GM18502 (cell line): ENCODE measurements at regions not wholly inside any gene's neighbourhood (a gene's known extent, or its start where the extent isn't known, plus 50 kb on each side); places are given as distances from the start of the nearest gene placed in this dataset.
"Not testable (repeated sequence)": the region's sequence is repeated elsewhere in the genome, so short reads cannot be mapped to it uniquely, and the experiment has no call there.

Experiments
- ATAC-seq: cut with Tn5 transposase; IDR thresholded peaks from one replicate; pipeline ENCODE4 v1.9.1; 2021; ENCODE audit warnings: mild to moderate bottlenecking; ENCODE audit not compliant: unreplicated experiment, poor library complexity

GRCh38 chr2:41027095-41027494, 575.2 kb upstream of the SLC8A1 start:
- no peak for ATAC-seq

GRCh38 chr2:41031282-41031681, 579.4 kb upstream of the SLC8A1 start:
- ATAC-seq = no peak

GRCh38 chr2:41032715-41033114, 580.8 kb upstream of the SLC8A1 start:
- ATAC-seq = no peak

GRCh38 chr2:41033127-41033526, 581.2 kb upstream of the SLC8A1 start:
- no peak for ATAC-seq

- ATAC-seq = no peak
Observed at GRCh38 chr2:41038408-41038807, 586.5 kb upstream of the SLC8A1 start.

- not testable (repeated sequence) for ATAC-seq
Observed at GRCh38 chr2:41039750-41040149, 587.9 kb upstream of the SLC8A1 start.

GRCh38 chr2:41040782-41041520, 589.1 kb upstream of the SLC8A1 start:
- no peak for ATAC-seq

- ATAC-seq = no peak
Observed at GRCh38 chr2:41042343-41042742, 590.5 kb upstream of the SLC8A1 start.

- no peak for ATAC-seq
Observed at GRCh38 chr2:41061356-41061755, 609.5 kb upstream of the SLC8A1 start.

GRCh38 chr2:41062336-41062735, 610.4 kb upstream of the SLC8A1 start:
- no peak for ATAC-seq

- no peak for ATAC-seq
Observed at GRCh38 chr2:41066168-41066567, 614.3 kb upstream of the SLC8A1 start.

GRCh38 chr2:41068740-41069139, 616.9 kb upstream of the SLC8A1 start:
- ATAC-seq = no peak

- no peak for ATAC-seq
Observed at GRCh38 chr2:41078341-41078740, 626.5 kb upstream of the SLC8A1 start.

GRCh38 chr2:41079011-41079410, 627.1 kb upstream of the SLC8A1 start:
- ATAC-seq = no peak

GRCh38 chr2:41084321-41084720, 632.4 kb upstream of the SLC8A1 start:
- ATAC-seq = no peak

- no peak for ATAC-seq
Observed at GRCh38 chr2:41087946-41088345, 636.1 kb upstream of the SLC8A1 start.

- ATAC-seq = no peak
Observed at GRCh38 chr2:41101281-41101680, 649.4 kb upstream of the SLC8A1 start.

- no peak for ATAC-seq
Observed at GRCh38 chr2:41109744-41110143, 657.9 kb upstream of the SLC8A1 start.

- ATAC-seq = no peak
Observed at GRCh38 chr2:41111836-41112627, 660.1 kb upstream of the SLC8A1 start.

GRCh38 chr2:41116106-41116797, 664.4 kb upstream of the SLC8A1 start:
- ATAC-seq = no peak

- ATAC-seq = no peak
Observed at GRCh38 chr2:41119489-41119888, 667.6 kb upstream of the SLC8A1 start.
